ENCODE measurements at regions not wholly inside any gene's neighbourhood (a gene's known extent, or its start where the extent isn't known, plus 50 kb on each side); places are given as distances from the start of the nearest gene placed in this dataset.

- Histone ChIP-seq H3K9me3 (ENCODE audit: low read depth) (no peaks in the 10 kb centered on the region), H3K79me2 (no peaks in the 10 kb centered on the region), H3K36me3 (replicated peaks; ENCODE audit: insufficient read depth, low read depth) (no peaks in the 10 kb centered on the region), H3K27me3 (no peaks in the 10 kb centered on the region), H4K20me1 (ENCODE audit: insufficient read depth, poor library complexity, severe bottlenecking) (no peaks in the 10 kb centered on the region), H3K9me2 (replicated peaks; ENCODE audit: insufficient read depth) (no peaks in the 10 kb centered on the region), H2AFZ (peak overlapping the region; percentile 8), H3K4me1 (ENCODE audit: insufficient read depth) (peaks cover 7% of the 10 kb centered on the region), H3K4me2 (no peak overlapping the region), H3K4me3 (no peak overlapping the region), H3K27ac (peak overlapping the region; percentile 22)
- 57% methylated on average over 6 of the region's 6 CpGs for WGBS (ENCODE audit: low lambda C conversion rate, missing lambda C conversion rate)
- no peak for DNase-seq (ENCODE audit: low spot score)
- no peak for TF ChIP-seq CTCF (IDR thresholded peaks at IDR 0.05; ENCODE audit: poor library complexity)
- TF ChIP-seq EZH2phosphoT487 (IDR thresholded peaks at IDR 0.05; ENCODE audit: low read depth, severe bottlenecking, unreplicated experiment), result no peak
- no peak for TF ChIP-seq EZH2 (IDR thresholded peaks at IDR 0.05; ENCODE audit: borderline replicate concordance)
Measured at GRCh38 chr14:54106661-54107377, 150.2 kb upstream of the BMP4 start.

GRCh38 chr14:54108481-54109471 lies 152.2 kb upstream of the BMP4 start:
- Histone ChIP-seq H3K4me3 (no peak overlapping the region), H3K9me2 (replicated peaks; ENCODE audit: insufficient read depth) (no peaks in the 10 kb centered on the region), H3K79me2 (no peaks in the 10 kb centered on the region), H3K4me2 (no peak overlapping the region), H4K20me1 (ENCODE audit: insufficient read depth, poor library complexity, severe bottlenecking) (no peaks in the 10 kb centered on the region), H3K27ac (no peak overlapping the region), H3K27me3 (no peaks in the 10 kb centered on the region), H3K36me3 (replicated peaks; ENCODE audit: insufficient read depth, low read depth) (no peaks in the 10 kb centered on the region), H2AFZ (no peak overlapping the region), H3K9me3 (ENCODE audit: low read depth) (no peaks in the 10 kb centered on the region), H3K4me1 (ENCODE audit: insufficient read depth) (peaks cover 7% of the 10 kb centered on the region)
- 62% methylated on average over 3 of the region's 3 CpGs for WGBS (ENCODE audit: low lambda C conversion rate, missing lambda C conversion rate)
- no peak for TF ChIP-seq EZH2 (IDR thresholded peaks at IDR 0.05; ENCODE audit: borderline replicate concordance)
- no peak for TF ChIP-seq EZH2phosphoT487 (IDR thresholded peaks at IDR 0.05; ENCODE audit: low read depth, severe bottlenecking, unreplicated experiment)
- no peak for TF ChIP-seq CTCF (IDR thresholded peaks at IDR 0.05; ENCODE audit: poor library complexity)
- DNase-seq (ENCODE audit: low spot score), result no peak

- no peaks in the 10 kb centered on the region for H4K20me1 ChIP-seq (ENCODE audit: insufficient read depth, poor library complexity, severe bottlenecking)
Measured at GRCh38 chr14:54109521-54110120, 153.0 kb upstream of the BMP4 start.

More at GRCh38 chr14:54109521-54110120, 153.0 kb upstream of the BMP4 start:
- Histone ChIP-seq H3K4me1 (ENCODE audit: insufficient read depth) (peaks cover 7% of the 10 kb centered on the region), H3K36me3 (replicated peaks; ENCODE audit: insufficient read depth, low read depth) (no peaks in the 10 kb centered on the region), H3K79me2 (no peaks in the 10 kb centered on the region), H3K27me3 (no peaks in the 10 kb centered on the region), H3K9me3 (ENCODE audit: low read depth) (no peaks in the 10 kb centered on the region), H3K4me3 (no peak overlapping the region), H3K9me2 (replicated peaks; ENCODE audit: insufficient read depth) (no peaks in the 10 kb centered on the region), H3K4me2 (no peak overlapping the region), H3K27ac (no peak overlapping the region), H2AFZ (no peak overlapping the region)
- 96% methylated on average over 2 of the region's 2 CpGs for WGBS (ENCODE audit: low lambda C conversion rate, missing lambda C conversion rate)
- no peak for DNase-seq (ENCODE audit: low spot score)
- TF ChIP-seq EZH2 (IDR thresholded peaks at IDR 0.05; ENCODE audit: borderline replicate concordance) (no peak), CTCF (IDR thresholded peaks at IDR 0.05; ENCODE audit: poor library complexity) (no peak), EZH2phosphoT487 (IDR thresholded peaks at IDR 0.05; ENCODE audit: low read depth, severe bottlenecking, unreplicated experiment) (no peak)

All from hepatocyte (in vitro differentiated cells).